A549 (cell line): ENCODE measurements at regions not wholly inside any gene's neighbourhood (a gene's known extent, or its start where the extent isn't known, plus 50 kb on each side); places are given as distances from the start of the nearest gene placed in this dataset.
A peak's percentile ranks its signal among the peaks of the same experiment; 100 is the strongest.

Source experiments
- ATAC-seq, 2 experiments: fragments of 200-7000 bp in 1 of 2; fragments of >200 bp in 1 of 2; cut with Nextera tagmentation in 1 of 2; cut with Tn5 transposase in 1 of 2; 3 replicates each; pipeline versions ENCODE4 v1.8.0 to v1.9.1; 2018 to 2020; ENCODE audit warnings: mild to moderate bottlenecking in 1 of 2, moderate library complexity in 1 of 2
- CTCF ChIA-PET: fragments of 300-600 bp; sonication (Branson Sonifier 250); formaldehyde crosslinking; extraction: SDS; loops from one replicate; lab custom pipeline; 2021; ENCODE audit warnings: antibody characterized with exemption, inconsistent platforms; lab: Yijun Ruan, JAX
- POLR2A ChIA-PET: fragments of 350-600 bp; formaldehyde crosslinking; extraction: SDS; loops from one replicate; lab custom pipeline; 2021; ENCODE audit warnings: antibody characterized with exemption, inconsistent platforms; lab: Yijun Ruan, JAX
- DNase-seq, 2 experiments: peaks; one replicate each; pipeline versions ENCODE4 v3.0.0 to v3.0.0-alpha.2; 2011 to 2016; ENCODE audit warnings: low read depth in 1 of 2, low spot score in 1 of 2
- FAIRE-seq: peaks from 2 replicates; lab custom pipeline; 2011; peaks lifted over from hg19 to GRCh38; lab: Jason Lieb, UNC
- H3K27ac ChIP-seq, 2 experiments: fragments of >200 bp; sonication (Bioruptor Twin); formaldehyde crosslinking; 3 replicates each; pipeline ENCODE4 v1.5.1; 2016 to 2017
- H3K4me1 ChIP-seq: fragments of >200 bp; sonication (Bioruptor Twin); formaldehyde crosslinking; 3 replicates; pipeline ENCODE4 v1.6.1; 2016
- H3K4me2 ChIP-seq: fragments of >200 bp; sonication (Bioruptor Twin); formaldehyde crosslinking; 3 replicates; pipeline ENCODE4 v1.6.1; 2016
- H3K4me3 ChIP-seq: fragments of >200 bp; sonication (Bioruptor Twin); formaldehyde crosslinking; 3 replicates; pipeline ENCODE4 v1.5.1; 2016
- H3K9me3 ChIP-seq: fragments of >200 bp; sonication (Bioruptor Twin); formaldehyde crosslinking; 3 replicates; pipeline ENCODE4 v1.6.1; 2016
- BHLHE40 ChIP-seq: IDR thresholded peaks from 2 replicates; pipeline ENCODE4 v1.6.1; 2012; ENCODE audit warnings: low read depth, low read length, inconsistent platforms
- CBX2 ChIP-seq: fragments of 200-600 bp; sonication (generic); IDR thresholded peaks from 2 replicates; pipeline ENCODE4 v1.6.1; 2016; ENCODE audit warnings: low read depth, mild to moderate bottlenecking, borderline replicate concordance
- CHD2 ChIP-seq: fragments of 150-350 bp; IDR thresholded peaks from 2 replicates; pipeline ENCODE4 v1.6.1; 2014; ENCODE audit warnings: low read length; ENCODE audit not compliant: partially characterized antibody
- CHD4 ChIP-seq: fragments of 200-600 bp; sonication (generic); IDR thresholded peaks from 2 replicates; pipeline ENCODE4 v1.6.1; 2016; ENCODE audit warnings: antibody characterized with exemption, mild to moderate bottlenecking, borderline replicate concordance
- E2F6 ChIP-seq: IDR thresholded peaks from 2 replicates; pipeline ENCODE4 v1.6.1; 2012; ENCODE audit warnings: low read depth, borderline replicate concordance
- EHF ChIP-seq: fragments of 250-450 bp; sonication (Bioruptor Pico); IDR thresholded peaks from 2 replicates; pipeline ENCODE4 v1.5.0; 2020; ENCODE audit warnings: mild to moderate bottlenecking
- ESRRA ChIP-seq: fragments of 150-350 bp; IDR thresholded peaks from 2 replicates; pipeline ENCODE4 v1.6.1; 2014; ENCODE audit warnings: mild to moderate bottlenecking, low read length, borderline replicate concordance
- FOSL2 ChIP-seq, 2 experiments: fragments of 450-650 bp in 1 of 2; fragments of >200 bp in 1 of 2; sonication (Bioruptor Twin) in 1 of 2; formaldehyde crosslinking; IDR thresholded peaks; 2 replicates each; pipeline versions ENCODE4 v1.5.0 to v1.6.1; 2016 to 2020; ENCODE audit warnings: mild to moderate bottlenecking in 1 of 2, moderate library complexity in 1 of 2
- FOXS1 ChIP-seq: fragments of 250-450 bp; sonication (Bioruptor Pico); IDR thresholded peaks from 2 replicates; pipeline ENCODE4 v1.5.0; 2020; ENCODE audit warnings: mild to moderate bottlenecking, moderate library complexity
- HES2 ChIP-seq: fragments of >200 bp; sonication (Bioruptor Twin); formaldehyde crosslinking; IDR thresholded peaks from 2 replicates; pipeline ENCODE4 v1.6.1; 2016
- HOXA7 ChIP-seq: fragments of 250-450 bp; sonication (Bioruptor Pico); IDR thresholded peaks from 2 replicates; pipeline ENCODE4 v1.5.0; 2020; ENCODE audit warnings: mild to moderate bottlenecking, moderate library complexity
- HOXB5 ChIP-seq: fragments of 250-450 bp; sonication (Bioruptor Pico); IDR thresholded peaks from 2 replicates; pipeline ENCODE4 v1.5.0; 2020; ENCODE audit warnings: mild to moderate bottlenecking, moderate library complexity
- JUN ChIP-seq, 2 experiments: fragments of >200 bp; sonication (Bioruptor Twin); formaldehyde crosslinking; IDR thresholded peaks; 2 replicates in 1 of 2; 3 replicates in 1 of 2; pipeline ENCODE4 v1.6.1; 2016 to 2017
- MAFK ChIP-seq: fragments of 450-650 bp; IDR thresholded peaks from 2 replicates; pipeline ENCODE4 v1.6.1; 2014; ENCODE audit not compliant: partially characterized antibody
- MAZ ChIP-seq: fragments of 150-350 bp; IDR thresholded peaks from 2 replicates; pipeline ENCODE4 v1.6.1; 2014; ENCODE audit warnings: antibody characterized with exemption, low read depth, low read length, borderline replicate concordance
- PHF8 ChIP-seq: fragments of 200-600 bp; sonication (generic); IDR thresholded peaks from 2 replicates; pipeline ENCODE4 v1.6.1; 2016; ENCODE audit warnings: low read depth, mild to moderate bottlenecking, antibody characterized with exemption, moderate library complexity, borderline replicate concordance
- POLR2A ChIP-seq: IDR thresholded peaks from 2 replicates; pipeline ENCODE4 v1.6.1; 2012; ENCODE audit warnings: mild to moderate bottlenecking, low read length
- RCOR1 ChIP-seq: fragments of 150-350 bp; IDR thresholded peaks from 2 replicates; pipeline ENCODE4 v1.6.1; 2014; ENCODE audit warnings: antibody characterized with exemption, low read length, low read depth
- RNF2 ChIP-seq: fragments of 200-600 bp; sonication (generic); IDR thresholded peaks from 2 replicates; pipeline ENCODE4 v1.6.1; 2016; ENCODE audit warnings: low read depth, mild to moderate bottlenecking, antibody characterized with exemption, moderate library complexity, borderline replicate concordance
- SMC3 ChIP-seq: fragments of >200 bp; sonication (Bioruptor Twin); formaldehyde crosslinking; IDR thresholded peaks from 3 replicates; pipeline ENCODE4 v1.6.1; 2018; ENCODE audit warnings: inconsistent platforms
- TFCP2L1 ChIP-seq: fragments of 250-450 bp; sonication (Bioruptor Pico); IDR thresholded peaks from 2 replicates; pipeline ENCODE4 v1.5.0; 2021; ENCODE audit warnings: mild to moderate bottlenecking
- USF2 ChIP-seq: fragments of 450-650 bp; IDR thresholded peaks from 2 replicates; pipeline ENCODE4 v1.6.1; 2014; ENCODE audit warnings: antibody characterized with exemption
- ZFP36 ChIP-seq: fragments of 450-650 bp; IDR thresholded peaks from 2 replicates; pipeline ENCODE4 v1.6.1; 2014; ENCODE audit warnings: borderline replicate concordance; ENCODE audit not compliant: partially characterized antibody
- ZNF302 ChIP-seq: fragments of 250-450 bp; sonication (Bioruptor Pico); IDR thresholded peaks from 2 replicates; pipeline ENCODE4 v1.9.0; 2021; ENCODE audit warnings: inconsistent platforms, mild to moderate bottlenecking, moderate library complexity
- WGBS: methylation state at CpG from one replicate; pipeline ENCODE4 v1.1.6; 2017; ENCODE audit errors: missing lambda C conversion rate; 5-methylcytosine and 5-hydroxymethylcytosine counted together
- TF ChIP-seq, protein P1 (sequence below): IDR thresholded peaks from 2 replicates; pipeline ENCODE4 v1.6.1; 2012

DNA sequence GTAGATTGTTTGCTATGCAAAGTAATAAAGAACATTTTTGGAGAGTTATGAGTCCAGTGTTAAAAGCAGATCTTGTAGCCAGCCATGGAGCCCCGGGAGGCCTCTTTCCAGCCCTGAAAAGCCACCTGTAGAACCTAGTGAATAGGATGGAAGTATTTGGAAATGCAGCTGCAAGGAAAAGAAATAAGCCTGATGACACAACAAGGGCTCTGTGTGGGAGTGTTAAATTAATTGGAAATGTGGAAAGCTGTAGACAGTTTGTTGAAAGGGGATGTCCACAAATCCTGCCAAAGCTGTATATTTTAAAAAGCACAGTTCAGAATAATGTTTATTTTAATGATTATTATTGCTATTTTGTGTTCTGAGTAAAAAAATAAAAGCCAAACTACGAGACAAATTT is 152.5 kb upstream of the GHR start:
- Histone ChIP-seq H3K4me3 (no peak overlapping the region), H3K4me1 (no peaks in the 10 kb centered on the region), H3K27ac (no peak overlapping the region), H3K9me3 (no peaks in the 10 kb centered on the region), H3K4me2 (no peak overlapping the region)
- ChIA-PET CTCF (no interaction called here), POLR2A (no interaction called here)
- DNase-seq (no peak), ATAC-seq (no peak), FAIRE-seq (no peak)
- no peak for TF ChIP-seq EHF (CRISPR knock-in tag)
- TF ChIP-seq CHD2: no peak
- TF ChIP-seq JUN (IDR thresholded peaks at IDR 0.05): no peak
- TF ChIP-seq HOXB5: no peak
- no peak for TF ChIP-seq USF2
- TF ChIP-seq HOXA7 (CRISPR knock-in tag): no peak
- TF ChIP-seq POLR2A: no peak
- TF ChIP-seq TFCP2L1 (CRISPR knock-in tag): no peak
- TF ChIP-seq FOSL2 (IDR thresholded peaks at IDR 0.05): no peak
- TF ChIP-seq FOSL2 (CRISPR knock-in tag; IDR thresholded peaks at IDR 0.05): no peak
- no peak for TF ChIP-seq BHLHE40
- no peak for TF ChIP-seq MAZ
- TF ChIP-seq HES2: no peak
- WGBS: 0% methylated on average over 2 of the region's 2 CpGs

DNA sequence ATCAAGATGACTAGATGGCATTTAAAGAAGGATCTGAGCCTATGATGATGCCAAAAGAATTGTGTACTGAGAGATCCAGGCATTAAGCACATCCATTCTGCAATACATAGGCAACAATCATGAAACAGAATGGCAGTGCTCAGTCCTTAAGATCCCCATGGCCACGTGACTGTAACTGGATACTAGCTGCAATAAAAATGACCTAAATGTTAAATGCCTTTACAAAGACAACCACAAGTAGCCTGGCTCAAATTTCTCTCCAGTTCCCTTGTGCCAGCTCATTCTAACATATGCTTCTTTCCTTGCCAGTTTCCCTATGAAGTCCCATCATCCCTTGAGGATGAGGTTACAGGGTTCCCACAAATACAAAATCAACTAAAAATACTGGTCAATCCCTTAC is 148.3 kb upstream of the GHR start:
- no peak for TF ChIP-seq SMC3
- FAIRE-seq (no peak), DNase-seq (no peak), ATAC-seq (no peak)
- WGBS: 0% methylated on average over 1 of the region's 1 CpG
- no peaks in the 10 kb centered on the region for H3K9me3 ChIP-seq
- CTCF ChIA-PET: interaction anchor here (0.5 kb wide), 1 partner anchor 58 kb away, joined by 3 read pairs; no protein-coding TSS in a partner anchor
- no peak overlapping the region for H3K27ac ChIP-seq
- H3K4me3 ChIP-seq: no peak overlapping the region
- H3K4me2 ChIP-seq: no peak overlapping the region
- POLR2A ChIA-PET: no interaction called here
- no peaks in the 10 kb centered on the region for H3K4me1 ChIP-seq

DNA sequence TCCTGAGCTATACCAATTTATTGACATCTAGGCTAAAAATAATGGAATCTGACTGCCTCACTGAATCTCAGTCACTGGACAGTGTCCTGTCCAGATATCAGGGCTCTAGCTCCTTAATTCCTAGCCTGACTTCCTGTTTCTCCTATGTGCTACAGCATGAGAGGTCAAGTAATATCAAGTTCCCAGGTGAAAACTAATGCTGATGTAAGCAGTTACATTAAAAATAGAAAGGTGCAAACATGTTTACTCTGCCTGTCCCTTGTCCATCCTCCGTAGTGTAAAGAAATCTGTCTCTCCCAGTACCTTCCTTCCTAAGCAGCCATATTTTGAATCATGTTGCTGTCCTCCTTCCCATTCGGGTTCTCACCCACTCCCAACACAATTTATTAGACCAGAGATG is 145.9 kb upstream of the GHR start:
- no peaks in the 10 kb centered on the region for H3K9me3 ChIP-seq
- ATAC-seq (no peak), FAIRE-seq (no peak), DNase-seq (no peak)
- H3K4me1 ChIP-seq: no peaks in the 10 kb centered on the region
- H3K4me2 ChIP-seq: no peak overlapping the region
- TF ChIP-seq RNF2: no peak
- TF ChIP-seq MAFK: peak; percentile 55
- H3K27ac ChIP-seq: no peak overlapping the region
- H3K4me3 ChIP-seq: no peak overlapping the region
- 0% methylated on average over 2 of the region's 2 CpGs for WGBS
- POLR2A ChIA-PET: no interaction called here
- CTCF ChIA-PET: no interaction called here

GRCh38 chr5:42284584-42284983 is 138.7 kb upstream of the GHR start:
- no peak for FAIRE-seq
- ChIA-PET POLR2A (no interaction called here), CTCF (no interaction called here)
- DNase-seq: no peak
- Histone ChIP-seq H3K4me2 (no peak overlapping the region), H3K9me3 (no peaks in the 10 kb centered on the region), H3K4me3 (no peak overlapping the region), H3K4me1 (no peaks in the 10 kb centered on the region), H3K27ac (no peak overlapping the region)
- ATAC-seq: no peak
- TF ChIP-seq FOXS1 (CRISPR knock-in tag) (no peak), ZNF302 (CRISPR knock-in tag) (no peak), ZFP36 (no peak), E2F6 (no peak), TFCP2L1 (CRISPR knock-in tag) (no peak), ESRRA (no peak), CBX2 (no peak), HOXA7 (CRISPR knock-in tag) (no peak), MAFK (no peak), CHD4 (no peak), PHF8 (no peak), RCOR1 (no peak)
- TF ChIP-seq, protein P1, sequence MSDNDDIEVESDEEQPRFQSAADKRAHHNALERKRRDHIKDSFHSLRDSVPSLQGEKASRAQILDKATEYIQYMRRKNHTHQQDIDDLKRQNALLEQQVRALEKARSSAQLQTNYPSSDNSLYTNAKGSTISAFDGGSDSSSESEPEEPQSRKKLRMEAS: no peak
